GM13976 (cell line): ENCODE measurements at regions not wholly inside any gene's neighbourhood (a gene's known extent, or its start where the extent isn't known, plus 50 kb on each side); places are given as distances from the start of the nearest gene placed in this dataset.

ENCODE experiments used
- DNase-seq: peaks from one replicate; pipeline ENCODE4 v3.0.0; 2012; ENCODE audit warnings: low spot score
- in situ Hi-C: fragments of 300-500 bp; cut with MboI; formaldehyde crosslinking; loops from one replicate; pipeline ENCODE4 v1.12.0; 2022; ENCODE audit warnings: low sequenced_read_pairs, mixed read lengths, inconsistent platforms; ENCODE audit not compliant: unreplicated experiment
- TF ChIP-seq, protein P1 (sequence below): IDR thresholded peaks from 2 replicates; pipeline ENCODE4 v1.5.1; 2012; ENCODE audit warnings: borderline replicate concordance, mild to moderate bottlenecking; ENCODE audit not compliant: insufficient read depth; ENCODE audit errors: extremely low read depth, missing control alignments, control extremely low read depth

GRCh38 chr4:34534916-34535315 is 1709.4 kb downstream of the ARAP2 start:
- TF ChIP-seq, protein P1, sequence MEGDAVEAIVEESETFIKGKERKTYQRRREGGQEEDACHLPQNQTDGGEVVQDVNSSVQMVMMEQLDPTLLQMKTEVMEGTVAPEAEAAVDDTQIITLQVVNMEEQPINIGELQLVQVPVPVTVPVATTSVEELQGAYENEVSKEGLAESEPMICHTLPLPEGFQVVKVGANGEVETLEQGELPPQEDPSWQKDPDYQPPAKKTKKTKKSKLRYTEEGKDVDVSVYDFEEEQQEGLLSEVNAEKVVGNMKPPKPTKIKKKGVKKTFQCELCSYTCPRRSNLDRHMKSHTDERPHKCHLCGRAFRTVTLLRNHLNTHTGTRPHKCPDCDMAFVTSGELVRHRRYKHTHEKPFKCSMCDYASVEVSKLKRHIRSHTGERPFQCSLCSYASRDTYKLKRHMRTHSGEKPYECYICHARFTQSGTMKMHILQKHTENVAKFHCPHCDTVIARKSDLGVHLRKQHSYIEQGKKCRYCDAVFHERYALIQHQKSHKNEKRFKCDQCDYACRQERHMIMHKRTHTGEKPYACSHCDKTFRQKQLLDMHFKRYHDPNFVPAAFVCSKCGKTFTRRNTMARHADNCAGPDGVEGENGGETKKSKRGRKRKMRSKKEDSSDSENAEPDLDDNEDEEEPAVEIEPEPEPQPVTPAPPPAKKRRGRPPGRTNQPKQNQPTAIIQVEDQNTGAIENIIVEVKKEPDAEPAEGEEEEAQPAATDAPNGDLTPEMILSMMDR, result no peak
- in situ Hi-C loops, result no loop called here
- no peak for DNase-seq

- no peak for DNase-seq
- in situ Hi-C loops, result no loop called here
Measured at GRCh38 chr4:34566091-34566490, 1678.2 kb downstream of the ARAP2 start.

DNA sequence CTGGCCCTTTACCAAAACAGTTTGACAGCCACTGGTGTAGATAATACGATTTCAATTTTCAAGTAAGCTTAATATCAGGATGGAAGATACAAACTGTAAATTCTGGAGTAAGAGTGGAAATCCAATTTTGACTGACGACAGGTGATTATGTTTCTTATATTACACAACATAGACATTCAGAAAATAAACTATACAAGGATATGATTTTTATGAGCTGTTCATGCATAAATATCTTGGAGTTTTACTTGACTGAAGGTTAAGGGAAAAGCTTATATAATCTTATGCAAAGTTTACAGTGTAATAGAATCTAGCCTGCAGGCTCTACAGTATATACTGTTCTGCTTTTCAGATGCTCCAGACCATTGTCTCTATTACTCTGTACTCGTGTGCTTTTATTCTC is 1672.3 kb downstream of the ARAP2 start:
- in situ Hi-C loops, result no loop called here
- no peak for DNase-seq
- TF ChIP-seq, protein P1, result no peak

More at GRCh38 chr4:34566091-34566490, 1678.2 kb downstream of the ARAP2 start:
- TF ChIP-seq, protein P1, result no peak

DNA sequence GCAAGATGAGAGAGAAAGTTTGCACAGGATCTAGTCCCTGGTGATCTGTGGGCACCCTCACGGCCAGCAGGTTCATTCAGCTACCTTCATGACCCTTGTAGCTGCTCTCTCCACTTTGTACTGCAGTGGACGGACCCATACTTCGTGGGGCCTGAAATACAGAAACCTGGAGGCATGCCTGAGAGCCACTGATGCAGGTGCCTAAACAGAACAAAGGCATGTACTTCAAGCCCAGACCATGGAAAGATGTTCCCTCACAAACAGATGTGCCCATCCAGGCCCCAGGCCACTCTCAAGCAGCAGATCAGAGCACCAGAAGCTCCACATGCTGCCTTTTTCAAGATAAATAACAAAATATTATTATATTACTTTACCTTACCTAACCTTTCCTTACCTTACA is 1629.0 kb downstream of the ARAP2 start:
- DNase-seq, result no peak
- in situ Hi-C loops, result no loop called here
- TF ChIP-seq, protein P1, result no peak

DNA sequence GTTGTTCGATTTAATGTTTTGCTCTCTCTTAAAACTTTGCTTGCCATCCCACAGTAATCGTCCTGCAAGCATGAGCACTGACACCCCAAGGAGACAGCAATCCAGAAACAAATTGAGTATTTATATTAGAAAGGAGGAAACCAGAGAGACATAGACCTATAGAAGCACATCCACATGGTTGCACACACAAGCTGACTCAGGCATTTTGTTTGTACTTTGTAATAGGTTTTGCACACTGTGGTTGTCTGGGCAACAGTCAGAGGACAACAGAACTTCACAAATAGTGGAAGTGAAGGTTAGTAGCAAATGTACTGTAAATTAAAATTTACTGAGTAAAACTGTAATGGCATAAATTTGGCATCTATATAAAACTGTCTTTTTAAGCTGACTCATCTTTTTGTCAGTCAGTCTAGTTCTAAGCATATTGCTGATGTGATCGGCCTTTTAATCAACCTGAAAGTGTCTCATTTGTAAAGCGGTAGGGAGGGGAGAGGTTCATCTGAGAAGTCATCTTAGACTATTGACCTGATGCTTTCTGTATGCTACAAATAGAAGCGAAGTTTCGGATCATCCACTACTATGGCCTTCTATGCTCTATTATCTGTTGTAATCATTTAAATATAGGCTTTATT is 1624.7 kb downstream of the ARAP2 start:
- TF ChIP-seq, protein P1, result no peak
- no peak for DNase-seq

DNA sequence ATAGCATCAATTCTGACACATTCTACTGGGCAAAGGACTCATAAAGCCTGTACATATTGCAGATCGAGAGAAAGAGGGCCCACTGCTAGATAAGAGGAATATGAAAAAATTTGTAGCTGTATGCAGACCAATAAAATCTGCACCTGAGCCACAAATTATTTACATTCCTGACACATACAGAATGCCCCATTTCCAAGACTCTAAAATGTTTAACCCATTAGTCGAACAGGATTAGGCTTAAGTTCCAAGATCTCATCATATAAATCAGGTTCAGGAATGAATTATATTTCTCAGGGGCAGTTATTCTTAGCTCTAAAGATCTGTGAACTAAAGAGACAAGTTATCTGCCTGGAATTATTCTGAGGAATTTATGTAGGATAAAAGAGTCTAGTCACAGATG is 1615.8 kb downstream of the ARAP2 start:
- TF ChIP-seq, protein P1, result no peak
- in situ Hi-C loops, result no loop called here
- DNase-seq, result no peak

More for the DNA sequence above, 1624.7 kb downstream of the ARAP2 start:
- in situ Hi-C loops, result no loop called here
